Gastrocnemius medialis (tissue), 4 donors: ENCODE measurements at regions not wholly inside any gene's neighbourhood (a gene's known extent, or its start where the extent isn't known, plus 50 kb on each side); places are given as distances from the start of the nearest gene placed in this dataset.

Experiments
- POLR2A ChIP-seq, 2 donors: fragments of 450-650 bp; IDR thresholded peaks; one replicate each; pipeline ENCODE4 v1.6.1; 2017; ENCODE audit warnings: antibody characterized with exemption in 2 of 2, mild to moderate bottlenecking in 2 of 2, moderate library complexity in 2 of 2
- TF ChIP-seq, protein P1 (sequence below), 5 experiments: fragments of 450-650 bp in 3 of 5; fragments of 200-600 bp in 2 of 5; sonication (generic) in 2 of 5; IDR thresholded peaks in 4 of 5; conservative IDR thresholded peaks in 1 of 5; 1 replicate in 4 of 5; 2 replicates in 1 of 5; pipeline ENCODE4 v1.5.1; 2016 to 2019; ENCODE audit warnings: antibody characterized with exemption in 5 of 5, mild to moderate bottlenecking in 3 of 5, moderate library complexity in 3 of 5

DNA sequence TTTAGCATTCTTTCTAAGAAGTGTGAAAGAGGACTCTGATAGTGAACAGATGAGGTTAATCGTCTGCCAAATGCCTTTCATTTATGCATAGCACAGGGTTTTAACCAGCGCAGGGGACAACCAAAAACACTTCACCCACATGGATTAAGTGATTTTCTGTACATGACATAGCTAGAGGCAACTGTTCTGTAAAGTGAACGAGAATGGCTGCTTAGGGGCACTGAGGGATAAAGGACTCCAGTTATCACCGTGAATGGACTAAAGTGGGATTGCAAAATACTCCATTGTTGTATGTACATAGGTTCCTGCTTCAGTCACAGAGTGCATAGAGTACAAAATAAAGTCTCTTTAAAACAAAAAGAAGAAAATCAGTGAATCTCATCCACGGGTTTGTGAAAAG is 456.8 kb downstream of the DMAC1 start:
- TF ChIP-seq, protein P1, sequence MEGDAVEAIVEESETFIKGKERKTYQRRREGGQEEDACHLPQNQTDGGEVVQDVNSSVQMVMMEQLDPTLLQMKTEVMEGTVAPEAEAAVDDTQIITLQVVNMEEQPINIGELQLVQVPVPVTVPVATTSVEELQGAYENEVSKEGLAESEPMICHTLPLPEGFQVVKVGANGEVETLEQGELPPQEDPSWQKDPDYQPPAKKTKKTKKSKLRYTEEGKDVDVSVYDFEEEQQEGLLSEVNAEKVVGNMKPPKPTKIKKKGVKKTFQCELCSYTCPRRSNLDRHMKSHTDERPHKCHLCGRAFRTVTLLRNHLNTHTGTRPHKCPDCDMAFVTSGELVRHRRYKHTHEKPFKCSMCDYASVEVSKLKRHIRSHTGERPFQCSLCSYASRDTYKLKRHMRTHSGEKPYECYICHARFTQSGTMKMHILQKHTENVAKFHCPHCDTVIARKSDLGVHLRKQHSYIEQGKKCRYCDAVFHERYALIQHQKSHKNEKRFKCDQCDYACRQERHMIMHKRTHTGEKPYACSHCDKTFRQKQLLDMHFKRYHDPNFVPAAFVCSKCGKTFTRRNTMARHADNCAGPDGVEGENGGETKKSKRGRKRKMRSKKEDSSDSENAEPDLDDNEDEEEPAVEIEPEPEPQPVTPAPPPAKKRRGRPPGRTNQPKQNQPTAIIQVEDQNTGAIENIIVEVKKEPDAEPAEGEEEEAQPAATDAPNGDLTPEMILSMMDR (IDR thresholded peaks at IDR 0.05 in 4 of 5, conservative IDR thresholded peaks at IDR 0.05 in 1 of 5): no peak
- no peak for TF ChIP-seq POLR2A (IDR thresholded peaks at IDR 0.05)
